Endothelial cell of umbilical vein (primary cell): ENCODE measurements at regions not wholly inside any gene's neighbourhood (a gene's known extent, or its start where the extent isn't known, plus 50 kb on each side); places are given as distances from the start of the nearest gene placed in this dataset.

Experiments used
- BruUV-seq: library from RNA; stranded (reverse); fragments of 400-500 nt; replicated peaks from 2 replicates; lab custom pipeline; 2021; lab: Mats Ljungman, UMichigan
- CTCF ChIA-PET: fragments of 300-600, 350-600 bp; sonication (Branson Sonifier 250); formaldehyde crosslinking; loops from one replicate; lab custom pipeline; 2021; ENCODE audit warnings: antibody characterized with exemption, inconsistent platforms; lab: Charles Lee
- POLR2A ChIA-PET: fragments of 300-600, 350-600 bp; sonication (Branson Sonifier 250); formaldehyde crosslinking; loops from one replicate; lab custom pipeline; 2021; ENCODE audit warnings: antibody characterized with exemption, inconsistent platforms; lab: Charles Lee
- DNase-seq: peaks from one replicate; pipeline ENCODE4 v3.0.0-alpha.2; 2011; ENCODE audit warnings: low read depth, low spot score
- FAIRE-seq: peaks from 2 replicates; lab custom pipeline; 2011; peaks lifted over from hg19 to GRCh38; lab: Jason Lieb, UNC
- H2AFZ ChIP-seq: 2 replicates; pipeline ENCODE4 v1.6.0; 2012; ENCODE audit warnings: low read depth, low read length, control low read depth, inconsistent platforms
- H3K27ac ChIP-seq: 2 replicates; pipeline ENCODE4 v1.5.1; 2011; ENCODE audit warnings: low read depth, mild to moderate bottlenecking, control low read depth, low read length, moderate library complexity; ENCODE audit not compliant: insufficient read depth
- H3K27me3 ChIP-seq, 2 experiments: 2 replicates each; pipeline versions ENCODE4 v1.6.0 to v1.6.1; 2011; ENCODE audit warnings: low read length in 2 of 2, mixed read lengths in 1 of 2; ENCODE audit not compliant: control insufficient read depth in 2 of 2, insufficient read depth in 2 of 2
- H3K36me3 ChIP-seq, 2 experiments: 2 replicates in 1 of 2; 3 replicates in 1 of 2; pipeline ENCODE4 v1.5.1; 2011; ENCODE audit warnings: low read length in 2 of 2, mild to moderate bottlenecking in 1 of 2, moderate library complexity in 1 of 2; ENCODE audit not compliant: control insufficient read depth in 2 of 2, insufficient read depth in 2 of 2; ENCODE audit errors: extremely low read depth in 1 of 2
- H3K4me1 ChIP-seq: 3 replicates; pipeline ENCODE4 v1.5.1; 2011; ENCODE audit warnings: mild to moderate bottlenecking, low read length; ENCODE audit not compliant: control insufficient read depth, insufficient read depth; ENCODE audit errors: extremely low read depth
- H3K4me2 ChIP-seq: 2 replicates; pipeline ENCODE4 v1.6.1; 2011; ENCODE audit warnings: low read length, control low read depth, mixed read lengths; ENCODE audit not compliant: insufficient read depth
- H3K4me3 ChIP-seq, 3 experiments: fragments of 200-600 bp in 1 of 3; sonication (generic), shearing (Covaris generic) in 1 of 3; replicated peaks in 1 of 3; 2 replicates each; pipeline ENCODE4 v1.5.1; 2011 to 2016; ENCODE audit warnings: control low read depth in 3 of 3, low read length in 3 of 3, mild to moderate bottlenecking in 2 of 3, inconsistent platforms in 1 of 3, low read depth in 1 of 3, moderate library complexity in 1 of 3; ENCODE audit not compliant: insufficient read depth in 1 of 3
- H3K79me2 ChIP-seq: 2 replicates; pipeline ENCODE4 v1.6.0; 2012; ENCODE audit warnings: low read length, inconsistent platforms; ENCODE audit not compliant: control insufficient read depth, insufficient read depth
- H3K9ac ChIP-seq: replicated peaks from 2 replicates; pipeline ENCODE3; 2011; ENCODE audit warnings: low read length, control low read depth; ENCODE audit not compliant: insufficient read depth; ENCODE audit errors: extremely low read depth
- H3K9me1 ChIP-seq: replicated peaks from 3 replicates; pipeline ENCODE4 v1.6.0; 2011; ENCODE audit warnings: mild to moderate bottlenecking, low read length; ENCODE audit not compliant: control insufficient read depth, insufficient read depth; ENCODE audit errors: extremely low read depth
- H3K9me3 ChIP-seq: replicated peaks from 2 replicates; pipeline ENCODE4 v1.5.1; 2012; ENCODE audit warnings: low read length, inconsistent platforms; ENCODE audit not compliant: control insufficient read depth, insufficient read depth
- H4K20me1 ChIP-seq: replicated peaks from 2 replicates; pipeline ENCODE3; 2011; ENCODE audit warnings: mild to moderate bottlenecking, low read length; ENCODE audit not compliant: control insufficient read depth, insufficient read depth; ENCODE audit errors: extremely low read depth
- CTCF ChIP-seq, 2 donors: IDR thresholded peaks; 1 replicate in 1 of 2; 2 replicates in 1 of 2; pipeline ENCODE4 v1.5.1; 2011; ENCODE audit warnings: low read length in 2 of 2, mild to moderate bottlenecking in 2 of 2, moderate library complexity in 2 of 2, control low read depth in 1 of 2, inconsistent platforms in 1 of 2, low read depth in 1 of 2; ENCODE audit not compliant: insufficient read depth in 1 of 2; ENCODE audit errors: extremely low read depth in 1 of 2
- EZH2 ChIP-seq: IDR thresholded peaks from 2 replicates; pipeline ENCODE4 v1.6.1; 2012; ENCODE audit warnings: borderline replicate concordance, low read depth, mild to moderate bottlenecking, moderate library complexity, low read length, inconsistent platforms; ENCODE audit not compliant: severe bottlenecking
- FOS ChIP-seq: IDR thresholded peaks from 2 replicates; pipeline ENCODE4 v1.6.1; 2011; ENCODE audit warnings: mild to moderate bottlenecking, low read length, moderate library complexity, borderline replicate concordance; ENCODE audit not compliant: insufficient read depth
- GATA2 ChIP-seq: IDR thresholded peaks from 2 replicates; pipeline ENCODE4 v1.7.0; 2011; ENCODE audit warnings: low read depth, mild to moderate bottlenecking, moderate library complexity, mixed read lengths, low read length; ENCODE audit not compliant: insufficient read length, insufficient read depth
- JUN ChIP-seq: IDR thresholded peaks from 2 replicates; pipeline ENCODE4 v1.6.1; 2011; ENCODE audit warnings: borderline replicate concordance, low read depth; ENCODE audit not compliant: insufficient read length, insufficient read depth
- MYC ChIP-seq: IDR thresholded peaks from one replicate; pipeline ENCODE4 v1.6.1; 2011; ENCODE audit warnings: mild to moderate bottlenecking, low read depth, low read length
- POLR2A ChIP-seq: IDR thresholded peaks from 2 replicates; pipeline ENCODE4 v1.6.1; 2012; ENCODE audit warnings: low read depth, mild to moderate bottlenecking, control low read depth, low read length
- POLR2AphosphoS5 ChIP-seq: IDR thresholded peaks from 2 replicates; pipeline ENCODE4 v1.6.1; 2012; ENCODE audit warnings: low read depth, mild to moderate bottlenecking, control low read depth, low read length, moderate library complexity; ENCODE audit not compliant: insufficient read depth
- dilution Hi-C: fragments of 300-500 bp; cut with MboI; formaldehyde crosslinking; loops from one replicate; pipeline ENCODE4 v1.15.0; 2019; ENCODE audit warnings: low sequenced_read_pairs; ENCODE audit not compliant: extremely low pct_ligation_motif_present
- intact Hi-C: fragments of 100-400 bp; cut with micrococcal nuclease; formaldehyde crosslinking; loops from one replicate; pipeline ENCODE4 v1.10.0; 2022
- TF ChIP-seq, protein P1 (sequence below): IDR thresholded peaks from 2 replicates; pipeline ENCODE4 v1.6.1; 2011; ENCODE audit not compliant: insufficient read depth, insufficient read length

DNA sequence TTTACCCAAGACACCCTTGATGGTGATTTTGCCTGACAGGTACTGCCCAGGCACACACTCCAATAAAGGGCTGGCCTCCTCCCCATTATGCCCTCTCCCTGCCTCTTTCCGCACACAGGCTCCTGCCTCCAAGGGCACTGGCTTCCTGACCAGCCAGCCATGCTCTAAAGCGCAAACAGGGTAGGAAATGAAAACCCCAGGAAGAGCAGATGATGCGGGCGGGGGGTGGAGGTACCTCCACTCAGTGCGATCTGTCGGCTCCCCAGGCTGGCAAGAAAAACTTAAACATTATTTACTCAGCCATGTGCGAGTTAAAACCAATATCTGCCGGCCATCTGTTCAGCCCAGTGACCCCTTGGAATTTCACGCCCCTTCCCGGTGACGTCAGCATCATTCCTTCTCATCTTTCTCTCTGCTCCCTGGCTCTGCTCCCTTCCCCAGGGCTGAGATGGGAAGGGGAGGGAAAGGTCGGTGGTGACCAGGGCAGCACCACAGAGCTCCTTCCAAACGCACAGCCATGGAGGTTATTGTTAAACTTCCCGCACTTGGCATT lies 262.5 kb downstream of the CBLN1 start:
- Histone ChIP-seq H3K9me3 (no peaks in the 10 kb centered on the region), H3K9me1 (no peaks in the 10 kb centered on the region), H3K9ac (no peak overlapping the region), H3K4me2 (no peak overlapping the region), H3K79me2 (no peaks in the 10 kb centered on the region), H4K20me1 (no peaks in the 10 kb centered on the region), H3K4me3 (no peak overlapping the region), H3K4me1 (no peaks in the 10 kb centered on the region), H2AFZ (no peak overlapping the region), H3K36me3 (no peaks in the 10 kb centered on the region), H3K27me3 (no peaks in the 10 kb centered on the region), H3K27ac (no peak overlapping the region)
- TF ChIP-seq POLR2AphosphoS5: no peak
- no peak for TF ChIP-seq JUN
- TF ChIP-seq MYC: no peak
- no peak for FAIRE-seq
- intact Hi-C loops (no loop called here), dilution Hi-C loops (no loop called here)
- no TSS peak for BruUV-seq
- POLR2A ChIA-PET: no interaction called here
- DNase-seq: no peak
- CTCF ChIA-PET: no interaction called here

- intact Hi-C loops: no loop called here
- no TSS peak for BruUV-seq
- dilution Hi-C loops: no loop called here
- H3K27ac ChIP-seq: no peak overlapping the region
- H3K4me1 ChIP-seq: no peaks in the 10 kb centered on the region
- FAIRE-seq: no peak
- H3K9me1 ChIP-seq: no peaks in the 10 kb centered on the region
- H3K4me3 ChIP-seq: no peak overlapping the region
- no peak overlapping the region for H3K4me2 ChIP-seq
- no peaks in the 10 kb centered on the region for H3K9me3 ChIP-seq
- no peak overlapping the region for H2AFZ ChIP-seq
- ChIA-PET CTCF (no interaction called here), POLR2A (no interaction called here)
- H3K9ac ChIP-seq: no peak overlapping the region
- TF ChIP-seq, protein P1, sequence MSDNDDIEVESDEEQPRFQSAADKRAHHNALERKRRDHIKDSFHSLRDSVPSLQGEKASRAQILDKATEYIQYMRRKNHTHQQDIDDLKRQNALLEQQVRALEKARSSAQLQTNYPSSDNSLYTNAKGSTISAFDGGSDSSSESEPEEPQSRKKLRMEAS: no peak
- no peak for TF ChIP-seq POLR2A
- no peak for TF ChIP-seq GATA2
- no peak for TF ChIP-seq EZH2
- TF ChIP-seq FOS: no peak
- TF ChIP-seq CTCF (IDR thresholded peaks at IDR 0.05; ENCODE audit: extremely low read depth in 1 of 2, insufficient read depth in 1 of 2, low read depth in 1 of 2, low read length in 2 of 2): no peak
- no peak for TF ChIP-seq MYC
- TF ChIP-seq JUN: no peak
- no peak for TF ChIP-seq POLR2AphosphoS5
- no peaks in the 10 kb centered on the region for H3K79me2 ChIP-seq
- H3K27me3 ChIP-seq: no peaks in the 10 kb centered on the region
- H4K20me1 ChIP-seq: no peaks in the 10 kb centered on the region
- DNase-seq: no peak
- no peaks in the 10 kb centered on the region for H3K36me3 ChIP-seq
Measured at GRCh38 chr16:49018259-49018931, 263.2 kb downstream of the CBLN1 start.
